ENCODE measurements at regions not wholly inside any gene's neighbourhood (a gene's known extent, or its start where the extent isn't known, plus 50 kb on each side); places are given as distances from the start of the nearest gene placed in this dataset.

DNA sequence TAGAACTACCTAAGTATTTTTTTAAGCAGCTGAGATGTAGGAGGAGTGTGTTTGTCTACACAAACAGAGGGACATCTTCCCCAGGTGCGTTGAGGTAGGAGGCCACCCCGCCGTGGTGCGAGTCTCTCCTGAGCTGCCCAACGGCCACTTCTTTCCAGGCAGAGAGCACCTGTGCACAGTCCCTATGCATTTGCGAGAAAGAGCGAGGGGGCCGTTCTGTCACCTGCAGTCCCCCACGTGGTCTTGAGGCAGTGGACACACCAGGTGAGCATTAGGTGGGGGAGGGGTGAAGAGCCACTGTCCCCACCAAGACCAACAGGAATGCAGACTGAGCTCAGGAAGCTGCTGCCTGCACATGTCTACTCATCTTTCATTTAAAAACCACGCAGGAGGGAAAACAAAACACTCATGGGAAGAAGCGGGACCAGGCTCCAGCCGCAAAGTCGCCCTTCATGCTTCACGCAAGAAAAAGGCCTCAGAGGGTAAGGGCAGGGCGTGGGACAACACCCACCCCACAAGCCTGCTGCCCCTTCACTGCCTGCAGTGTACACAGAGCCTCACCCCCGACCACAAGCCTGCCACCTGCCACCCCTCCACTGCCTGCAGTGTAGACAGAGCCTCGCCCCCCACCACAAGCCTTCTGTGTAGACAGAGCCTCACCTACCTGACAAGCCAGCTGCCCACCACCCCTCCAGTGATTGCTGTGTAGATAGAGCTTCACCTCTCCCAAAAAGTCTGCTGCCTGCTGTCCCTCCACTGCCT is 142.0 kb downstream of the DLL1 start:
- ATAC-seq (ENCODE audit: insufficient read depth, low read depth) = no peak
- Histone ChIP-seq H3K4me1 (ENCODE audit: insufficient read depth, low read length) (peaks cover 10% of the 10 kb centered on the region; the same call in 1 of the 2 replicates), H3K9ac (ENCODE audit: low read depth, low read length) (no peak overlapping the region), H3K4me2 (ENCODE audit: insufficient read depth, low read length) (no peak overlapping the region), H3K9me3 (ENCODE audit: insufficient read depth, low read length, severe bottlenecking) (no peaks in the 10 kb centered on the region), H2AFZ (ENCODE audit: low read depth, low read length) (no peak overlapping the region), H3K27me3 (ENCODE audit: insufficient read depth, low read length, poor library complexity) (peaks cover 14% of the 10 kb centered on the region), H4K20me1 (ENCODE audit: insufficient read depth, low read length) (0 out of 2 replicates have a peak, but pooled peaks cover 3% of the 10 kb centered on the region), H3K36me3 (ENCODE audit: insufficient read depth, low read length) (no peaks in the 10 kb centered on the region), H3K79me2 (ENCODE audit: insufficient read depth, low read length) (no peaks in the 10 kb centered on the region), H3K27ac (ENCODE audit: low read length) (no peak overlapping the region), H3K4me3 (ENCODE audit: low read depth in 1 of 2, low read length in 2 of 2) (no peak overlapping the region)
- DNase-seq = no peak
- TF ChIP-seq EZH2 (IDR thresholded peaks at IDR 0.05; ENCODE audit: borderline replicate concordance, low read depth, low read length, severe bottlenecking) (no peak), CTCF (IDR thresholded peaks at IDR 0.05; ENCODE audit: borderline replicate concordance, extremely low read depth, low read length, poor library complexity, severe bottlenecking) (no peak)

DNA sequence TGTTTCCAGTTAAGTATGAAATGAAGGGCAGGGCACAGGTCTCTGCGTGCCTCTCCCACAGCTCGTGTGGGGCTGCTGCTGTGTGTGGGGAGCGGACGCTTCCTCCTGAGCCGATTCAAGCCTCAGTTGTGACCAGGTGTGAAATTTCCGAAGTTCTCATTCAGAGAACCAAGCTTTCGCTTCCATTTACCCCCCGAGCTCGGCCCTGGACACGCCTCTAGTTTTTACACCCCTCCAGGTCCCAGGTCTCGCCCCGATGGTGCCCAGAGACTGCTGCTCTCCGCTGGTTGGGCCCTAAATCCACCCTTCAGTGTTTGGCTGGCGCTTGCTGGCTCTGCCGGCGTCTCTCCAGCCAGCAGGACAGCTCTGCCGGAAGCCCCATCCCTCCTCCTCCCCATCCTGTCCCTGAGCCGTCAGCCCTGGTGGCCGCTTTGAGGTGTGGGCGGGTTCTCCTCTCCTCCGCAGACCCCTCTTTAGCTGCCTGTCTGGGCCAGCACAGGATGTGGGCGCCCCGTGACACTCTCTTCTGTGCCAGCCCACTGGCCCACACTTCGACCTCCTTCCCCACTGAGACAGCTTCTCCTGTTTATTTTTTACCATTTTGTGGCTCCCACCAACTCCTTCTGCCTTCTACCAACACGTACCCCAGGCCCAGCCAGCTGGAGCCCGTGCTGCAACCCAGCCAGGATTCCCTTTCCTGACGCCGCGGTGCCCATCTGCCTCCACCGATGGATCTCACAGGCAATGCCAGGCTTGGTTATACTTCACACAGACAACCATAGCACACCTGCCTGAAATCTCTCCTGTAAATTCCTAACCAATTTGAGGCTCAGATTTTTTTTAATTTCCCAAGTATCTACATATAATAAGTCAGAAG is 142.8 kb downstream of the DLL1 start:
- H3K4me2 ChIP-seq (ENCODE audit: insufficient read depth, low read length) = no peak overlapping the region
- H2AFZ ChIP-seq (ENCODE audit: low read depth, low read length) = no peak overlapping the region
- H3K27me3 ChIP-seq (ENCODE audit: insufficient read depth, low read length, poor library complexity) = peaks cover 14% of the 10 kb centered on the region
- DNase-seq = peak; percentile 61
- TF ChIP-seq EZH2 (IDR thresholded peaks at IDR 0.05; ENCODE audit: borderline replicate concordance, low read depth, low read length, severe bottlenecking) = no peak
- TF ChIP-seq CTCF (IDR thresholded peaks at IDR 0.05; ENCODE audit: borderline replicate concordance, extremely low read depth, low read length, poor library complexity, severe bottlenecking) = no peak
- H3K79me2 ChIP-seq (ENCODE audit: insufficient read depth, low read length) = no peaks in the 10 kb centered on the region
- no peak overlapping the region for H3K4me3 ChIP-seq (ENCODE audit: low read depth in 1 of 2, low read length in 2 of 2)
- peaks cover 10% of the 10 kb centered on the region; the same call in 1 of the 2 replicates for H3K4me1 ChIP-seq (ENCODE audit: insufficient read depth, low read length)
- H3K9me3 ChIP-seq (ENCODE audit: insufficient read depth, low read length, severe bottlenecking) = no peaks in the 10 kb centered on the region
- no peaks in the 10 kb centered on the region for H3K36me3 ChIP-seq (ENCODE audit: insufficient read depth, low read length)
- 0 out of 2 replicates have a peak, but pooled peaks cover 3% of the 10 kb centered on the region for H4K20me1 ChIP-seq (ENCODE audit: insufficient read depth, low read length)
- no peak overlapping the region for H3K27ac ChIP-seq (ENCODE audit: low read length)
- peak; percentile 94 for ATAC-seq (ENCODE audit: insufficient read depth, low read depth)
- H3K9ac ChIP-seq (ENCODE audit: low read depth, low read length) = no peak overlapping the region

DNA sequence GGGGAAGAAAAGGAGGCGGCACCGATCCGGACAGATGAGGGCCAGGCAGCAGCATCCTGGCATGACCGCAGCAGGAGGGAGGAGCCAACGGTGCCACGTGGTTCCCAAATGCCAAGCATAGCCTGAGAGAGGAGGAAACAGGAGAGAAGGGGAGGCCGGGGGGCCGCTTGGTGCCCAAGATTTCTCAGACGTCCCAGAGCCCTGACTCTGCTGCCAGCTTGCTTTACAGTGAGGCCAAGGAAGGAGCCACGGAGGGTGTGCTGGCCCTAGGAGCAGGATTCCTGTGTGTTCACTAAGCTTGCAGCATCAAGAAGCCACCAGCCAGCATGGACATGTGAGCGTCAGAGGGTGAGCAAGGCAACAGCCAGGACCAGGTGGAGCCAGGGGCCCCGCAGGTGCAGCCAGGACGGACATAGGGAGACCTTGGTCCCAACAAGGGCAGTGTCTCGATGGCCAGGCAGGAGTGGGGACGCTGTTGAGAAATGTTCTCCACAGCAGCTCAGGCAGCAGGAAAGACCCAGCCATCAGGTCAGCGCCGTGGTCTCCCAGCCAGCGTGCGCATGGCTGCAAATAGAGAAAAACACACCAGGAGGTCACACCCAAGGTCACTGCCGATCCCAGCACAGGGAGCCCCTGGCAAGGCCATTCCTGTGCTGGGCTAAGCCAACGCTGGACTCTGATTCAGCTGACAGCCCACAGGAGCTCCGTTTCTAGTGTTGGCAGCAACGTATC is 143.7 kb downstream of the DLL1 start:
- Histone ChIP-seq H3K36me3 (ENCODE audit: insufficient read depth, low read length) (no peaks in the 10 kb centered on the region), H3K9ac (ENCODE audit: low read depth, low read length) (no peak overlapping the region), H3K27ac (ENCODE audit: low read length) (no peak overlapping the region), H3K4me2 (ENCODE audit: insufficient read depth, low read length) (no peak overlapping the region), H3K27me3 (ENCODE audit: insufficient read depth, low read length, poor library complexity) (peaks cover 14% of the 10 kb centered on the region), H3K79me2 (ENCODE audit: insufficient read depth, low read length) (no peaks in the 10 kb centered on the region), H4K20me1 (ENCODE audit: insufficient read depth, low read length) (0 out of 2 replicates have a peak, but pooled peaks cover 3% of the 10 kb centered on the region), H3K9me3 (ENCODE audit: insufficient read depth, low read length, severe bottlenecking) (no peaks in the 10 kb centered on the region), H3K4me1 (ENCODE audit: insufficient read depth, low read length) (peaks cover 10% of the 10 kb centered on the region; the same call in 1 of the 2 replicates), H3K4me3 (ENCODE audit: low read depth in 1 of 2, low read length in 2 of 2) (no peak overlapping the region), H2AFZ (ENCODE audit: low read depth, low read length) (no peak overlapping the region)
- DNase-seq = no peak
- ATAC-seq (ENCODE audit: insufficient read depth, low read depth) = no peak
- TF ChIP-seq CTCF (IDR thresholded peaks at IDR 0.05; ENCODE audit: borderline replicate concordance, extremely low read depth, low read length, poor library complexity, severe bottlenecking) = no peak
- TF ChIP-seq EZH2 (IDR thresholded peaks at IDR 0.05; ENCODE audit: borderline replicate concordance, low read depth, low read length, severe bottlenecking) = no peak

Measured in DND-41 (cell line).